Germinal center (tissue), 1 donor: ENCODE measurements at regions not wholly inside any gene's neighbourhood (a gene's known extent, or its start where the extent isn't known, plus 50 kb on each side); places are given as distances from the start of the nearest gene placed in this dataset.
"Not testable (repeated sequence)": the region's sequence is repeated elsewhere in the genome, so short reads cannot be mapped to it uniquely, and the experiment has no call there.

Experiments used
- DNase-seq: peaks from one replicate; pipeline ENCODE4 v3.0.0; 2012; ENCODE audit warnings: mixed read lengths, low spot score

GRCh38 chr7:81045491-81046030, 126.7 kb upstream of the SEMA3C start:
- DNase-seq, result no peak

GRCh38 chr7:81042646-81043045, 123.8 kb upstream of the SEMA3C start:
- not testable (repeated sequence) for DNase-seq

DNA sequence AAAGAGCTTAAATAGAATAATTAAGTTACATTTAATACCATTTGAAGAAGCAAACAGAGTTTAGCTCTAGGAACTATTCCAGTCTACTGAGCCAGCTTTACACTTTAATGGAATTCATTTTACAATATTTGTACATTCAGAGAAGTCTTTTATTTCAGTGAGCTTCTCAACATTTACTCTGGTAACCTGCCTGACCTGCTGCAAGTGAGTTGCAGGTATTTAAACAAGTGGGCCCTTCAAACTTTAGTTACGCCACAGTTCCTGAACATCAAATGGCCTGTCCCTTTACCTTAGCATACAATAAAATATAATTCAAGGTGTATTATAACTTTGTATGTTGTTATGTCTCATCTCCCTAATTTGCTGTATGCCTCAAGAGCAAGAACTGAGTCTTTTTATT, 121.6 kb upstream of the SEMA3C start:
- DNase-seq, result no peak

- DNase-seq, result no peak
Measured at GRCh38 chr7:81036871-81037270, 118.0 kb upstream of the SEMA3C start.

GRCh38 chr7:81036057-81036456, 117.2 kb upstream of the SEMA3C start:
- DNase-seq, result no peak

DNA sequence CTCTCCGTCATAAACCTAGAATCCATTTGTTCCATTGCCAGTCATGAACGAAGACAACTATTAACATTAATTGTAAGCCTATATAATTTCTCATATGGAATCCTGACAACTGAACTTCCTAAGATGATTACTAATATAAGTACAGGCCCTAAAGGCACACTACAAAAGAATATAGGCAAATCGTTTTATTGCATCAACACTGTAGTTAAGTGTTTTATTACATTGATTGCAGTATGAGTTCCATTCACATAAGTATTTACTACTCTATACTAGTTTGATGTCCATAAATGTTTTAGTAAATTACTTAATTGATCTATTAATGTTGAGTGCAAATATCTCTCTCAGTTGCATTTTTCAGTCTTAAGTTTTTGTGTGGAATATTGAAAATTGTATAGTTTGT, 113.1 kb upstream of the SEMA3C start:
- no peak for DNase-seq

DNA sequence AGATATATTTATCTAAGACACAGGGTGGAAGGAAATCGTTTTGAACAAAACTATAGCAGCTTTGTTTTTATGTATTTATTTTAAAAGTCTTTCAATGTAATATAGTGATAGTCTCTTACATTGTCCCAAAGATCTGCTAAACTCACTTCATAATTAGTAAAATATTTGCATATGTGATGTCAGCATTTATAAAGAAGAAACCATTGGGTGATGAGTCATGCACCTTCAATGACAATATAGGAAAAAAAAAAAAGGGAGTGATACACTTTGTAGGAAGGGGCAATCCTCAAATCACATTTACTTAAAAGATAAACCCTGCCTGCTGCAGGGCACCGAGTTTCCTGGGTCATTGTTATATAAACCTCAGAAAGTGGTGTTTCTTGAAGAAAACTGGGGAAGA, 112.4 kb upstream of the SEMA3C start:
- DNase-seq, result no peak

GRCh38 chr7:81030472-81030871, 111.6 kb upstream of the SEMA3C start:
- no peak for DNase-seq

GRCh38 chr7:81029511-81029910, 110.7 kb upstream of the SEMA3C start:
- no peak for DNase-seq

DNA sequence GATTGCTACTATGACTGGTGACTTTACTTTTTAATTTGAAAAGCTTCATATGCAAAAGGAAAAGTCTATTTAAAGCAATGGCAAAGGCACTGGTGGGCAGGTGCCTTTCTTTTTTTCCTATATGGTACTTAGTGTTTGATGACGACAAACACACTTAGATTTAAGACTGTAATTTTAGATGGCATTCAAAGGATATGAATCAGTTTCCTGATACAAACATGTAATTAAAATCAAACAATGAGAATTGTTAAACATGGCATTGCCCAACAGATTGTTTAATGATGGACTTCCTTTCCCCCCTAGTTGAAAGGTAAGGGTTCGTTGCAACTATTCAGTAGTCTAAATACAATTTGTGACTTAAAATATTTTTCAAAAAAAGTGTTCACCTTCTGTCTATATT, 106.5 kb upstream of the SEMA3C start:
- no peak for DNase-seq

GRCh38 chr7:81014908-81015307, 96.1 kb upstream of the SEMA3C start:
- no peak for DNase-seq

DNA sequence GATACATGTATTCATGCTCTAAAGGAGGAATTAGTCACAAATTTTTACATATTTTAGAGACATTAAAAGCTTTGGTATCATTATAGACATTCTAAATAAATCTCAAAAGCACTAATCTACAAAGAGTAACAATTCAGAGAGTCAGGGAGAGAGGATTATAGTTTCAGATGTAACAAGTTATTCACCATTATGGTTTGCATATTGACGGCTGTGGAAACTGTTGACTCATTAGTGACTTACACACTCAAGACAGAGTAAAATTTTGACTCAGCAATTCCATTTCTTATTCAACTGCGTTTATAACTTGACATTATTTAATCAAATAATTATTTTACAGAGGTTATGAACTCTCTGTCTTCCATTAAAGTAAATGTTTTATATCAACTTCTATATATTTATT, 95.4 kb upstream of the SEMA3C start:
- no peak for DNase-seq

- DNase-seq, result no peak
Measured at GRCh38 chr7:81013083-81013817, 94.4 kb upstream of the SEMA3C start.

- DNase-seq, result no peak
Measured at GRCh38 chr7:81008901-81009300, 90.0 kb upstream of the SEMA3C start.

- DNase-seq, result no peak
Measured at GRCh38 chr7:81007051-81007450, 88.2 kb upstream of the SEMA3C start.

DNA sequence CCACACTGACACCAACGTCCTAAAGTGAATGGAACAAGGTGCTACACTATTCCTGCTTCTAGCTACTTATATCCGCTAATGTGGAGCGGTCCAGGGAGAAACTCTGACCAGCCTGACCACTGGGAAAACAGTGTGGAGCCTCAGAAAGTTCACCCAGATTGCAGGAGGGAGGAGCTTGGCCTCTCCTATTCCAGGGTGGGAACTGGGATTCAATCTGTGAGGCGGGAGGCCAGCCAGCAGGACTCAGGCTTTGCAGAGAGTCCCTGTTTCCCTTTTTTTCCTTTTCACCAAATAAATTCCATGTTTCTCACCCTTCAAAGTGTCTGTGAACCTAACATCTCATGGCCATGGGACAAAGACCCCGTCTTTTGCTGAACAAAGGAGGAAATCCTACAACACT, 86.4 kb upstream of the SEMA3C start:
- DNase-seq, result no peak

GRCh38 chr7:81004098-81004497, 85.2 kb upstream of the SEMA3C start:
- no peak for DNase-seq

- no peak for DNase-seq
Measured at GRCh38 chr7:81003326-81003725, 84.5 kb upstream of the SEMA3C start.

GRCh38 chr7:81002421-81002820, 83.6 kb upstream of the SEMA3C start:
- DNase-seq, result no peak

DNA sequence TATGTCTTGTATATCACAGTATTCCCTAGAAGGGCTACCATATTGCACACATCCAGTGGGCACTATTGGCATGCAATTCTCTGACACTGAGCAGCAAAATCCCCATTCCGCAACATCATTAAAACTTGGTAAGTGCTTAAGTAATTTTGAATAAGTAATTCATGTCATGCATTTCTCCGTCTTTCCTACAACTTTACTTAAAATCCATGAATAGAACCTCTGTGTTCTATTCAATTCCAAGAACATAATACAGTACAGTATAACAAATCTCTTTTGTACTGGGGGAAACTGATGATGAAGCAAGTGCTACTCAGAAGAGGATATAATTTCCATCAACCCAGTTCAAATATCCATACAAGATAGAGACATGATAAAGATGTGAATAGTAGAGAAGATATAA, 80.9 kb upstream of the SEMA3C start:
- DNase-seq, result no peak

DNA sequence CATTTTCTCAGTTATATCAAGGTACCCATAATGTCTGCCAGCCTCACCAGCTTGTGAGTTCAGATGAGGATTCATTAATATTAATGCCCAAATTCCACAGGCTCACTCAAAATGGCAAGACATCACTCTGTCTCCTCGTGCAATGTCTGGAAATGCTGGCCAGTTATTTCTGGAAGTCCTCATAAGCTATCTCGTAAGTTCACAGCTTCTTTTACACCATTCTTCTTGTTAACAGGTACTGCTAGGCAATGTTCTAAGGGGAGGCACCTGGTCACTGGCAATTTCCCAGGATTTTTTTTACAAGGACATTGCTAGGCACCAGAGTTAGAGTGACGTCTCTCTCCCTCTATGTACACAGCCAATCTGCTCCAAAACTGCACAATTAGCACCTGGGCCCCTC, 80.2 kb upstream of the SEMA3C start:
- no peak for DNase-seq

GRCh38 chr7:80997841-80998240, 79.0 kb upstream of the SEMA3C start:
- DNase-seq, result no peak

DNA sequence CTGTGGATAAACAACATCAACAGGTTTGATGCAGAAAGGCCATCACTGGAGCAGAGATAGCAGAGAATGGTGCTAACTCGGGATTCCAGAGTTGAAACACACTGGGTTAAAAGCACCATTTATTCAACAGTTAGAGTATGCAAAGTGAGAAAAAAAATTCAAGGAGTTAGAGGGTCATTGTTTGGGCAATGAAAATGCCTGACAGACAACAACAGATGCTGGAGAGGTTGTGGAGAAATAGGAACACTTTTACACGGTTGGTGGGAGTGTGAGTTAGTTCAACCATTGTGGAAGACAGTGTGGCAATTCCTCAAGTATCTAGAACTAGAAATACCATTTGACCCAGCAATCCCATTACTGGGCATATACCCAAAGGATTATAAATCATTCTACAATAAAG, 77.4 kb upstream of the SEMA3C start:
- DNase-seq, result not testable (repeated sequence)

GRCh38 chr7:80991654-80992053, 72.8 kb upstream of the SEMA3C start:
- no peak for DNase-seq
